ENCODE measurements at regions not wholly inside any gene's neighbourhood (a gene's known extent, or its start where the extent isn't known, plus 50 kb on each side); places are given as distances from the start of the nearest gene placed in this dataset.

GRCh38 chr20:11207749-11208502 lies 534.1 kb upstream of the JAG1 start:
- Histone ChIP-seq H3K23me2 (ENCODE audit: low read depth, low read length) (no peaks in the 10 kb centered on the region), H2BK120ac (replicated peaks; ENCODE audit: low read depth, low read length) (no peak overlapping the region), H3K4me3 (ENCODE audit: extremely low read depth in 1 of 4, insufficient read depth in 2 of 4, low read depth in 3 of 4, low read length in 4 of 4) (no peak overlapping the region), H3K27ac (ENCODE audit: low read depth, low read length) (no peak overlapping the region), H3K14ac (ENCODE audit: insufficient read length) (no peak overlapping the region), H3K18ac (ENCODE audit: extremely low read depth, low read length) (no peak overlapping the region), H2BK15ac (ENCODE audit: low read length) (no peak overlapping the region), H3K56ac (replicated peaks; ENCODE audit: insufficient read length, low read depth, low read length) (no peak overlapping the region), H3K9ac (replicated peaks in 1 of 4; ENCODE audit: extremely low read depth in 1 of 4, low read depth in 3 of 4, low read length in 3 of 4) (no peak overlapping the region; a peak in 1 of 7 replicates), H2BK12ac (ENCODE audit: low read depth, low read length) (no peak overlapping the region), H4K20me1 (replicated peaks in 1 of 2; ENCODE audit: control insufficient read depth in 1 of 2, insufficient read depth in 2 of 2, low read length in 2 of 2) (no peaks in the 10 kb centered on the region), H3K79me1 (ENCODE audit: low read depth, low read length) (no peaks in the 10 kb centered on the region), H4K8ac (ENCODE audit: extremely low read depth, insufficient read depth, low read length) (no peak overlapping the region), H3K79me2 (ENCODE audit: control insufficient read depth in 1 of 2, insufficient read depth in 2 of 2, low read length in 2 of 2) (no peaks in the 10 kb centered on the region), H3K27me3 (replicated peaks in 1 of 4; ENCODE audit: control insufficient read depth in 3 of 4, extremely low read depth in 1 of 4, insufficient read depth in 3 of 4, low read length in 3 of 4) (no peaks in the 10 kb centered on the region), H3K4me1 (replicated peaks in 1 of 4; ENCODE audit: control insufficient read depth in 3 of 4, insufficient read depth in 4 of 4, low read length in 3 of 4) (no peaks in the 10 kb centered on the region; a peak in 1 of 7 replicates), H3K4me2 (ENCODE audit: insufficient read depth in 1 of 2, low read depth in 2 of 2, low read length in 2 of 2) (no peak overlapping the region), H2BK5ac (ENCODE audit: low read depth, low read length) (no peak overlapping the region), H2AFZ (ENCODE audit: low read length) (no peak overlapping the region), H2BK20ac (ENCODE audit: low read length) (no peak overlapping the region), H3K4ac (replicated peaks; ENCODE audit: insufficient read length, low read depth, low read length) (no peak overlapping the region), H3K36me3 (ENCODE audit: control insufficient read depth in 2 of 4, insufficient read depth in 4 of 4, low read length in 3 of 4) (no peaks in the 10 kb centered on the region), H3K23ac (ENCODE audit: insufficient read length) (no peak overlapping the region), H4K5ac (ENCODE audit: insufficient read length, low read depth, low read length) (no peak overlapping the region), H4K91ac (replicated peaks; ENCODE audit: insufficient read length, low read length) (no peak overlapping the region), H2AK5ac (ENCODE audit: low read depth, low read length) (no peak overlapping the region), H3K9me3 (ENCODE audit: insufficient read depth in 2 of 2, low read depth in 1 of 2, low read length in 1 of 2) (no peaks in the 10 kb centered on the region)
- 86% methylated on average over 10 of the region's 10 CpGs; no CpG with 5 or more reads in 1 of the 2 experiments for WGBS, 2 experiments (ENCODE audit: extremely low coverage in 1 of 2, insufficient coverage in 1 of 2, insufficient read length in 1 of 2, insufficient replicate concordance in 2 of 2, low coverage in 1 of 2, low lambda C conversion rate in 2 of 2, missing lambda C conversion rate in 1 of 2)
- DNase-seq (ENCODE audit: low read depth in 1 of 2, low spot score in 2 of 2), result no peak
- TF ChIP-seq BRCA1 (IDR thresholded peaks at IDR 0.05; ENCODE audit: low read depth, low read length), result no peak
- TF ChIP-seq GABPA (IDR thresholded peaks at IDR 0.05; ENCODE audit: borderline replicate concordance, insufficient read depth, low read length), result no peak
- TF ChIP-seq EP300 (IDR thresholded peaks at IDR 0.05; ENCODE audit: borderline replicate concordance in 1 of 2, low read depth in 2 of 2, low read length in 2 of 2), result no peak
- no peak for TF ChIP-seq HDAC6 (IDR thresholded peaks at IDR 0.05; ENCODE audit: low read depth, low read length)
- no peak for TF ChIP-seq TBP (IDR thresholded peaks at IDR 0.05; ENCODE audit: low read depth, low read length)
- no peak for FAIRE-seq
- CTCF ChIA-PET (ENCODE audit: partially characterized antibody), result interaction anchor here (0.8 to 4.4 kb wide), 6 partner anchors 11 to 536 kb away, joined by 3 to 40 read pairs (median 4); no protein-coding TSS in a partner anchor
- POLR2A ChIA-PET (ENCODE audit: partially characterized antibody), result no interaction called here

All from H1 (cell line).